Activated CD8-positive, alpha-beta memory T cell treated with anti-CD3 and anti-CD28 coated beads, Interleukin-2, amount 50 U/mL, for 24 hours (primary cell): ENCODE measurements at regions not wholly inside any gene's neighbourhood (a gene's known extent, or its start where the extent isn't known, plus 50 kb on each side); places are given as distances from the start of the nearest gene placed in this dataset.

Experiments
- DNase-seq: peaks from one replicate; pipeline ENCODE4 v3.0.0-alpha.2; 2020; ENCODE audit errors: extremely low read depth

DNA sequence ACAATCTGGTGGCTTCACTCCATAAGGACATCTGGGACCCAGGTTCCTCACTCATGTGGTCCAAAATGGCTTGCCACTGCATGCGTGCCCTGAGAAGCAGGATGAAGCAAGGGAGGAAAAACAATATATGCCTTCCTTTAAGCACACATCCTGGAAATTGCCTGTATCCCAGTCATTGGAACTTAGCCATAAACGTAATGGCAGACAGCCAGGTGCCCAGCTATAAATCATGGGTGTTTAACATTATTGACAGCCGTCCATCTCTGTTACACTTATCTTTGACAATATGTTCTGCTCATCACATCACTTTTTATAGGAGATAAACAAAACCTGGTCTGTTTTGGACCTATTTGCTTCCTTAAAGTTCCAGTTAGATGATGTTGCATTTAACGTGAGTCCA lies 181.0 kb downstream of the AASDH start:
- no peak for DNase-seq

DNA sequence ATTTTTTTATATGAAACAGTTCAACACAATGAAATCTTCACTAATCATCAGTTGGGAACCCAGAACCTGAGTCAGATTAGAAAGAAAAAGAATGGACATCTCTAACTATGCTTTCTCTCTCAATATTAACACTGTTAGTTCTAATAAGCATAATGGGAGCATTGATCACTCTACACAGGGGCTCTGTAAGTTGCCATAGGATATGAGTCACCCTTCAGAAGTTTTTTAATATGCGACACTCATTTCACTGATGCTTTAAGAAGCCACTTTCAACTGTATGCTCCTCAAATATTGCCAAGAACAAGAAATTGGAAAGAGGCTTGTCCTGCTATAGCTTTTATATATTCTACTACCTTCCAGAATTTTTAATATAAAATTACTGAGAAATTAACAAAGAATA lies 187.0 kb downstream of the AASDH start:
- no peak for DNase-seq

GRCh38 chr4:56198265-56198664 lies 189.0 kb downstream of the AASDH start:
- DNase-seq: no peak

DNA sequence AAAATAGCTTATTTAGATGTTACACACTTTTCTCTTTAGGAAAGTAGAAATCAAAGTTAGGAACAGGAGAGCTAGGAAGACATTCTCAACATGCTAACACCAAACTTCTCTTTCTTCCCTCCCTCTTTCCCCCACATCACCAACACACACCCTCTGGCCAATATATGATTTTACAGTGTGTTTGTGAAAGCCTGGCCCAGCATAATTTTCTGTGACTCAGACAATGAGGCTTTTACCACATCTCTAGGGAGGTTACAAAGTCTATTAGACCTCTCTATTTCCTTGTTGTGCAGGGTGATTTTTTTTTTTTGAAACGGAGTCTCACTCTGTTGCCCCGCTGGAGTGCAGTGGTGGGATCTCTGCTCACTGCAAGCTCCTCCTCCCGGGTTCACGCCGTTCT lies 189.9 kb downstream of the AASDH start:
- no peak for DNase-seq

GRCh38 chr4:56195025-56195424 lies 192.3 kb downstream of the AASDH start:
- no peak for DNase-seq

- no peak for DNase-seq
These were observed 195.8 kb downstream of the AASDH start for GRCh38 chr4:56191534-56191933.

DNA sequence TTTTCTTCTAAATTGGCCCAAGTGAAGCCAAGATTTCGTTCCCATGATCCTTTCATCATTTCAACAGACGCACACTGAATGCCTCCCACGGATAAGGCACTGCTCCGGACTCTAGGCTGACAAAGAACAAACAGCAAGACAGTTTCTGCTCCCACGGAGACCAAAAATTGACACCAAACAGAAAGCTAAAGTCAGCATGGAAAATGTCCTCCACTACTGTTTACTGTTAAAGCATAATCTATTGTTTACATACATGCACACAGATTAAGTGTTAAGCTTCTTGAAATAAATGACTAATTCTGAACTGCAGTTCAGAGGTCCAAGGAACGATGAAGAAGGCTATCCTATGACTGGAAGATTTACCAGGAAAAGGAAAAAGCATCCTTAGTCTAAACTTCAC lies 199.6 kb downstream of the AASDH start:
- no peak for DNase-seq

- no peak for DNase-seq
These were observed 200.3 kb downstream of the AASDH start for GRCh38 chr4:56186808-56187523.

DNA sequence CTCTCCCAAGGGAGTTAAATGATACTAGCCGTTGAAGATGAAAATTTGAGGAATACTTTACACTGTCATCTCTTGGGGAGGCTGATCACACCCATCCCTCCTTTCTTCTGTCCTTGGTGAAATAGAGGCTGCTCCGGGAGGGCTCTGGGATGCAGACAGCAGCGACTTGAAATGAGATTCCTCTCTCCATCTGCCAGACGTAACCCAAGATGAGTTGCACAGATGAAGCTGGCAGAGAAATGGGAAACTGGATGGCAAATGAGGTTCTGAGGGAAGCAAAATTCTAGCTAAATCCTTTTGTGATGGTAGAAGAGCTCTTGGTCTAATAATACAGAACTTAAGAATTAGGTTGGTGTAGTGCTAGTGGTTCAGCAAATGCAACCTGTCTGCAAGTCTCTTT lies 201.4 kb downstream of the AASDH start:
- DNase-seq: no peak

DNA sequence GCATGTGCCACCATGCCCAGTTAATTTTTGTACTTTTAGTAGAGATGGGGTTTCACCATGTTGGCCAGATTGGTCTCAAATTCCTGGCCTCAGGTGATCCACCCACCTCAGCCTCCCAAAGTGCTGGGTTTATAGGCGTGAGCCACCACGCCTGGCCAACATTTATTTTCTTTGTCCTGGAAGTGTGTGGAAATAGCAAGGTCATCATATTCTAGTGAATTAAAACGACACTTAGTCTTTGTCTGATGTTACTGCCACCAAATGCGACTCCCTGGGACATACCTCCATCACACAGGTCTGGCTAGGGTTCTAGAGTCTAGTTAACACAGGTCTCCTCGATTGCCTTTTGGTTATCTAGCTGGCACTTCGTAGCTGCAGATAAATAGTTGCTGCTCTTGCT lies 203.1 kb downstream of the AASDH start:
- no peak for DNase-seq

GRCh38 chr4:56183344-56183959 lies 203.8 kb downstream of the AASDH start:
- DNase-seq: no peak

DNA sequence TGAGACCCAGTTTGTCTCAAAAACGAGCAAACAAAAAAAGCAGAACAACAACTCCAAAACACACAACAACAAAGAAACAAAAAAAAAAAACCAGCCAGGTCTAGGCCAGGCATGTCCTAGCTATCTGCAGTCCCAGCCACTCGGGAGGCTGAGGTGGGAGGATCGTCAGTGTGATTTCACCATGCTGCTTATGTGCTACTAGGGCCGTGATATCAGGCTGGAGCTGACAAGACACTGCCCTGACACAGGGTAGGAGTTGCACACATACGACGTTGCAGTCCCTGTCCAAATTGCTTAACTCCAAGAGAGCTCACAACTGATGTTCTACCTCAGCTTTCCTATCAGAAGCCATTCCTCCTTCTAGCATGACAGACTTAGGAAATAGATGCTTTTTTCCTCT lies 204.9 kb downstream of the AASDH start:
- no peak for DNase-seq

GRCh38 chr4:56181140-56181953 lies 205.9 kb downstream of the AASDH start:
- no peak for DNase-seq

- no peak for DNase-seq
These were observed 218.2 kb downstream of the AASDH start for GRCh38 chr4:56169061-56169460.

DNA sequence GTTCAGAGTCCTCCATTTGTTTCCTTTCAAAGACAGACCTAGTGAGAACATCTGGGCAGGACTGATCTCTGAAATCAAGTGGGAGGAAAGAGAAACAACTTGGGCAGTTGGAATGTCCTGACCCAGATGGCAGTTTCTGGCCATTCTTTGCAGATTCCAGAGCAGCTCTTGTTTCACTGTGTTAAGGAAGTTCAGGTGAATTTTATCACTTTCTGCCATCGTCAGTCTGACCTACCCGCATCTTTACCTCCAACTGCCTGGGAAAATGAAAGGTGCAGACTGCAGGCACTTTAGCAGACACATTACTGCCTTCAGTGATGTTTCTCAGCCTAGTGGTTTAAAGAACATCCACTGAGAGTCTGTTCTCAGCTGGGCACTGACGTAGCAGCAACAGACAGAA lies 216.2 kb downstream of the CEP135 start:
- no peak for DNase-seq

- no peak for DNase-seq
These were observed 211.9 kb downstream of the CEP135 start for GRCh38 chr4:56160636-56161035.

- DNase-seq: no peak
These were observed 209.7 kb downstream of the CEP135 start for GRCh38 chr4:56158483-56158882.

DNA sequence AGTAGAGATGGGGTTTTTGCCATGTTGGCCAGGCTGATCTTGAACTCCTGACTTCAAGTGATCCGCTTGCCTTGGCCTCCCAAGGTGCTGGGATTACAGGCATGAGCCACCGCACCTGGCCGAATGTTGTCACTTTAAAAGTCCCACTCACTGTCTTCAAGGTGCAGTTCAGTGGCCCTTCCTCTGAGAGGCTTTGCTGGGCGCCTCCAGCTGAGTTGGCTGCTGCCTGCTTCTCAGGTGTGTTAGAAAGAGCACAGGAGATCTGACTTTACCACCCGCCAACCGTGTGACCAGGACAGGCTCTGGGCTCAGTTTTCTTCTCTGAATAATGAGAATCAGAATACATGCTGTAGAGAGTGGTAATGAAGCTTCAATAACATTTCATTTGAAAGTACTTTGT lies 207.4 kb downstream of the CEP135 start:
- no peak for DNase-seq

DNA sequence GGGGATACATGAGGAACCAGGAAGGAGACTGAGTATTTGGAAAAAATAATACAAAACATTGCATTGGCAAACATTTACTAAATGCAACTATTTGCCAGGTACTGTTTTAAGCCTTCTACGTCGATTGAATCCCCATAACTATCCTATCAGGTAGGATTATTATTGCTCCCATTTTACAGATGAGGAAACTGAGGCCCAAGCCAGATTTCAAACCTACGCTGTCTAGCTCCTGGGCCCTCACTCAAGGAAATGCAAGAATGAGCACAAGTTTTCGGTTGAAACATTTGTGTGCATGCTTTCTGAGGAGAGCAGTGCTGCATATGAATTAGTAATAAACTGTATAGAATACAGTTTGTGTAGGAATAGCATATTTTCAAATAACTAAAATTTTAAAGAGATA lies 206.7 kb downstream of the CEP135 start:
- no peak for DNase-seq

DNA sequence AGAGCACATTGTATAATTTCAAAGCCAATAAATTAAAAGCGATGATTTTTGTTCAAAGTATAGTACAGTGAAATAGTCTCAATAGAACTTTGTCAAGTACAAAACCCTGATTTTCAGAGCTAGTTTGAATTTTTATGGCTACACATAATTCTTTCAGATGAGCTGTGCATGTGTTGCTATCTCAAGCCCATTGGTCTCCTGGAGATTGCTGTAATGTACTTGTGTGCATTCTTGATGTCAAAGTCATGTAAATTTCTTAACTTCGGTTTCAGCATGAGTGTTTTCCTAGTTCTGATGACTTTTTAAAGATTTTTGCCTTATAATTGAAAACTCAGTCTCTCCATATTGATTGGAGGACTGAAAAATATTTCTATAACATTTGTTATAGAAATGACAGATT lies 200.8 kb downstream of the CEP135 start:
- DNase-seq: no peak

- DNase-seq: no peak
These were observed 199.7 kb downstream of the CEP135 start for GRCh38 chr4:56148428-56148827.

- DNase-seq: no peak
These were observed 198.6 kb downstream of the CEP135 start for GRCh38 chr4:56147371-56147770.

DNA sequence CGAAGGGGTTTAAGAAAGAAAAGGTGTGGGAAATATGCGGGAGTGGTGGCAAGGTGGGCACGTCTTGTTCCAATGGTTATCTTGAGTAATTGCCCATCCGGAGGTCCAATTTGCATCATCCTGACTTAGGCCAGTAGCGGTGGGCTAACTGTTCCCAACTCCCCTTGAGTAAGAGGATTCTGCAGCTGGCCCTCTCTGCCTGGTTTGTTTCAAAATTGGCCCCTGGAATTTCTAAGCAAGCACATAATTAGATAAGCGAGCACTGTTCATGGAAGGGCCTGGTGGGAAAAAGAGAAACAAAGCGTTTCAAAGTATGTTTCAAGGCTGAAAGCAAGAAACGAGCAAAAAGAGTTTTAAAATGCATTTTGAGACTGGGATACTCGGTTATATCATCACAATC lies 198.2 kb downstream of the CEP135 start:
- no peak for DNase-seq
